Tibial nerve (tissue), 4 donors: ENCODE measurements at regions not wholly inside any gene's neighbourhood (a gene's known extent, or its start where the extent isn't known, plus 50 kb on each side); places are given as distances from the start of the nearest gene placed in this dataset.

Source experiments
- DNase-seq, 2 donors: peaks; one replicate each; pipeline ENCODE4 v3.0.0-alpha.2; 2019; ENCODE audit warnings: low spot score in 2 of 2
- H3K27ac ChIP-seq, 4 donors: fragments of 200-600 bp; sonication (generic) in 3 of 4; one replicate each; pipeline ENCODE4 v1.5.1; 2017 to 2019; ENCODE audit warnings: mild to moderate bottlenecking in 1 of 4
- H3K27me3 ChIP-seq, 2 donors: fragments of 200-600 bp; sonication (generic) in 1 of 2; one replicate each; pipeline versions ENCODE4 v1.5.1 to v1.6.0; 2017 to 2019
- H3K36me3 ChIP-seq, 3 donors: fragments of 200-600 bp; sonication (generic); one replicate each; pipeline ENCODE4 v1.5.1; 2018 to 2019
- H3K4me1 ChIP-seq, 4 donors: fragments of 200-600 bp; sonication (generic) in 3 of 4; one replicate each; pipeline ENCODE4 v1.5.1; 2017 to 2019
- H3K4me3 ChIP-seq, 4 donors: fragments of 200-600 bp; sonication (generic) in 3 of 4; one replicate each; pipeline ENCODE4 v1.5.1; 2017 to 2019; ENCODE audit warnings: mild to moderate bottlenecking in 1 of 4, moderate library complexity in 1 of 4
- H3K9me3 ChIP-seq, 4 donors: fragments of 200-600 bp; sonication (generic) in 3 of 4; one replicate each; pipeline ENCODE4 v1.5.1; 2017 to 2019
- CTCF ChIP-seq, 5 experiments: fragments of 200-600 bp in 3 of 5; fragments of 450-650 bp in 2 of 5; sonication (generic) in 3 of 5; IDR thresholded peaks; one replicate each; pipeline ENCODE4 v1.5.1; 2016 to 2019; ENCODE audit warnings: antibody characterized with exemption in 5 of 5, mild to moderate bottlenecking in 3 of 5, moderate library complexity in 2 of 5
- EP300 ChIP-seq, 2 donors: sonication (generic); formaldehyde crosslinking; IDR thresholded peaks; one replicate each; pipeline ENCODE4 v1.6.1; 2017; ENCODE audit warnings: antibody characterized with exemption in 2 of 2, mild to moderate bottlenecking in 1 of 2
- POLR2A ChIP-seq, 2 donors: fragments of 450-650 bp; IDR thresholded peaks; one replicate each; pipeline ENCODE4 v1.6.1; 2017; ENCODE audit warnings: antibody characterized with exemption in 2 of 2, mild to moderate bottlenecking in 2 of 2, moderate library complexity in 2 of 2
- WGBS, 2 donors: methylation state at CpG; one replicate each; pipeline ENCODE4 v1.1.5; 2018; 5-methylcytosine and 5-hydroxymethylcytosine counted together

GRCh38 chr1:82880506-82880905, 1079.8 kb downstream of the ADGRL2 start:
- no peaks in the 10 kb centered on the region for H3K36me3 ChIP-seq
- no peak for DNase-seq
- H3K4me3 ChIP-seq = no peak overlapping the region
- TF ChIP-seq POLR2A (IDR thresholded peaks at IDR 0.05) (no peak), CTCF (IDR thresholded peaks at IDR 0.05) (no peak), EP300 (IDR thresholded peaks at IDR 0.05) (no peak)
- H3K27ac ChIP-seq = no peak overlapping the region
- H3K27me3 ChIP-seq = no peaks in the 10 kb centered on the region
- 73 to 76% methylated on average over 3 of the region's 3 CpGs for WGBS, 2 donors
- no peaks in the 10 kb centered on the region for H3K4me1 ChIP-seq
- H3K9me3 ChIP-seq = no peaks in the 10 kb centered on the region

- Histone ChIP-seq H3K4me3 (no peak overlapping the region), H3K4me1 (no peaks in the 10 kb centered on the region), H3K9me3 (no peaks in the 10 kb centered on the region), H3K27ac (no peak overlapping the region), H3K27me3 (no peaks in the 10 kb centered on the region), H3K36me3 (no peaks in the 10 kb centered on the region)
- DNase-seq = no peak
- TF ChIP-seq CTCF (IDR thresholded peaks at IDR 0.05) = no peak
- no peak for TF ChIP-seq EP300 (IDR thresholded peaks at IDR 0.05)
- no peak for TF ChIP-seq POLR2A (IDR thresholded peaks at IDR 0.05)
- WGBS, 2 donors = 57 to 58% methylated on average over 4 of the region's 4 CpGs
Observed at GRCh38 chr1:82879701-82880305, 1079.1 kb downstream of the ADGRL2 start.

GRCh38 chr1:82875170-82875569, 1074.4 kb downstream of the ADGRL2 start:
- TF ChIP-seq CTCF (IDR thresholded peaks at IDR 0.05) (no peak), POLR2A (IDR thresholded peaks at IDR 0.05) (no peak), EP300 (IDR thresholded peaks at IDR 0.05) (no peak)
- Histone ChIP-seq H3K9me3 (no peaks in the 10 kb centered on the region), H3K27me3 (no peaks in the 10 kb centered on the region), H3K36me3 (no peaks in the 10 kb centered on the region), H3K4me1 (no peaks in the 10 kb centered on the region), H3K4me3 (no peak overlapping the region), H3K27ac (no peak overlapping the region)
- DNase-seq = no peak
- 86 to 92% methylated on average over 1 of the region's 1 CpG for WGBS, 2 donors

- H3K4me3 ChIP-seq = no peak overlapping the region
- no peaks in the 10 kb centered on the region for H3K4me1 ChIP-seq
- H3K36me3 ChIP-seq = no peaks in the 10 kb centered on the region
- DNase-seq = no peak
- H3K9me3 ChIP-seq = no peaks in the 10 kb centered on the region
- TF ChIP-seq CTCF (IDR thresholded peaks at IDR 0.05) = no peak
- no peak overlapping the region for H3K27ac ChIP-seq
- no peaks in the 10 kb centered on the region for H3K27me3 ChIP-seq
Observed at GRCh38 chr1:82874041-82874440, 1073.3 kb downstream of the ADGRL2 start.

- DNase-seq = no peak
- TF ChIP-seq EP300 (IDR thresholded peaks at IDR 0.05) (no peak), CTCF (IDR thresholded peaks at IDR 0.05) (no peak), POLR2A (IDR thresholded peaks at IDR 0.05) (no peak)
- Histone ChIP-seq H3K27me3 (no peaks in the 10 kb centered on the region), H3K4me1 (no peaks in the 10 kb centered on the region), H3K36me3 (no peaks in the 10 kb centered on the region), H3K4me3 (no peak overlapping the region), H3K27ac (no peak overlapping the region), H3K9me3 (no peaks in the 10 kb centered on the region)
- 94 to 99% methylated on average over 2 of the region's 2 CpGs for WGBS, 2 donors
Observed at GRCh38 chr1:82870332-82870731, 1069.6 kb downstream of the ADGRL2 start.
